ENCODE measurements at regions not wholly inside any gene's neighbourhood (a gene's known extent, or its start where the extent isn't known, plus 50 kb on each side); places are given as distances from the start of the nearest gene placed in this dataset.

DNA sequence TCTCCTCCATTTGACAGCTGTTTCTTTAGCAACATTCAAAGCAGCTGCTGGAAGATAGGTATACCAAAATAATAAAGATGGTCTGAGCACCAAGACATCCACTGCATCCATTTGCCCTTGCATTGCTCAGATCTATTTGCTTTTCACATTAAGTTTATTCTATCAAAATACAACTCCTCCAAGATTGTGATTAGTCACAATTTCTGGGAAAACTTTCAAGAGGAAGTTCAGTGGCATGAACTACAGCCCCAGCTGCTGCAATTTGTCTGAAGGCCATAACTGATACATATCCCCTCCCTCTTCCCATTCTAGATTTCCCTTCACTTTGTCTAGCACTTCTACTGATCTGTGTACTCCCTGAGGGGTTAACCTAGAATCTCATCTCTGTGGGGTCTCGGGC, 117.5 kb upstream of the CEP126 start:
- no peaks in the 10 kb centered on the region for H3K79me2 ChIP-seq (ENCODE audit: insufficient read depth, low read length)
- H3K23me2 ChIP-seq (ENCODE audit: insufficient read length, low read depth, low read length, poor library complexity, severe bottlenecking), result no peaks in the 10 kb centered on the region
- DNase-seq, result no peak
- H3T11ph ChIP-seq (ENCODE audit: low read length), result no peak overlapping the region
- Mint-ChIP-seq H3K4me3 (no peak overlapping the region), H3K4me1 (peaks cover 13 to 15% of the 10 kb centered on the region in 2 experiments), H3K9me3 (peaks cover 0 to 4% of the 10 kb centered on the region in 2 experiments; a peak in 1 of 5 replicates), H3K27ac (no peak overlapping the region; a peak in 1 of 7 replicates), H3K36me3 (ENCODE audit: insufficient read depth in 1 of 3, low read depth in 3 of 3) (no peaks in the 10 kb centered on the region), H3K27me3 (ENCODE audit: low read depth) (no peaks in the 10 kb centered on the region)
- H4K91ac ChIP-seq (ENCODE audit: insufficient read length, low read depth, low read length), result no peak overlapping the region
- H3K9me3 ChIP-seq (ENCODE audit: control insufficient read depth, low read depth, low read length), result no peaks in the 10 kb centered on the region
- H3K27ac ChIP-seq (ENCODE audit: insufficient read length, low read depth, low read length), result no peak overlapping the region
- no peaks in the 10 kb centered on the region for H3K79me1 ChIP-seq (ENCODE audit: insufficient read depth, low read depth, low read length, poor library complexity, severe bottlenecking)
- H3K23ac ChIP-seq (ENCODE audit: insufficient read length, low read depth, low read length), result no peak overlapping the region
- no peak overlapping the region for H2AK5ac ChIP-seq (ENCODE audit: insufficient read length, low read length)
- H2BK15ac ChIP-seq (ENCODE audit: low read depth, low read length), result no peak overlapping the region
- H3K56ac ChIP-seq (ENCODE audit: insufficient read length, low read depth, low read length), result no peak overlapping the region
- TF ChIP-seq, protein P1, sequence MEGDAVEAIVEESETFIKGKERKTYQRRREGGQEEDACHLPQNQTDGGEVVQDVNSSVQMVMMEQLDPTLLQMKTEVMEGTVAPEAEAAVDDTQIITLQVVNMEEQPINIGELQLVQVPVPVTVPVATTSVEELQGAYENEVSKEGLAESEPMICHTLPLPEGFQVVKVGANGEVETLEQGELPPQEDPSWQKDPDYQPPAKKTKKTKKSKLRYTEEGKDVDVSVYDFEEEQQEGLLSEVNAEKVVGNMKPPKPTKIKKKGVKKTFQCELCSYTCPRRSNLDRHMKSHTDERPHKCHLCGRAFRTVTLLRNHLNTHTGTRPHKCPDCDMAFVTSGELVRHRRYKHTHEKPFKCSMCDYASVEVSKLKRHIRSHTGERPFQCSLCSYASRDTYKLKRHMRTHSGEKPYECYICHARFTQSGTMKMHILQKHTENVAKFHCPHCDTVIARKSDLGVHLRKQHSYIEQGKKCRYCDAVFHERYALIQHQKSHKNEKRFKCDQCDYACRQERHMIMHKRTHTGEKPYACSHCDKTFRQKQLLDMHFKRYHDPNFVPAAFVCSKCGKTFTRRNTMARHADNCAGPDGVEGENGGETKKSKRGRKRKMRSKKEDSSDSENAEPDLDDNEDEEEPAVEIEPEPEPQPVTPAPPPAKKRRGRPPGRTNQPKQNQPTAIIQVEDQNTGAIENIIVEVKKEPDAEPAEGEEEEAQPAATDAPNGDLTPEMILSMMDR (conservative IDR thresholded peaks at IDR 0.05), result no peak
- H3K4me1 ChIP-seq (ENCODE audit: insufficient read depth, low read length), result peaks cover 3% of the 10 kb centered on the region; the same call in 1 of the 2 replicates
- no peak overlapping the region for H3K14ac ChIP-seq (ENCODE audit: insufficient read depth, low read length)
- no peaks in the 10 kb centered on the region for H3K27me3 ChIP-seq (ENCODE audit: insufficient read depth, low read length)
- H4K8ac ChIP-seq (replicated peaks; ENCODE audit: insufficient read length, low read depth, low read length), result no peak overlapping the region
- H2BK5ac ChIP-seq (ENCODE audit: insufficient read length, low read length), result no peak overlapping the region
- no CpG with 5 or more reads among the region's 1 CpG for WGBS (ENCODE audit: extremely low coverage, insufficient read length, low lambda C conversion rate)
- no peak overlapping the region for H3K4ac ChIP-seq (ENCODE audit: low read depth, low read length)
- no peak overlapping the region for H2BK120ac ChIP-seq (ENCODE audit: low read depth, low read length, poor library complexity, severe bottlenecking)
- no peaks in the 10 kb centered on the region for H4K20me1 ChIP-seq (ENCODE audit: control insufficient read depth, insufficient read depth, insufficient read length)
- H2BK12ac ChIP-seq (ENCODE audit: insufficient read length, low read depth, low read length), result no peak overlapping the region
- no peak overlapping the region for H3K18ac ChIP-seq (ENCODE audit: insufficient read length, low read depth, low read length)
- H4K5ac ChIP-seq (ENCODE audit: insufficient read length, low read depth, low read length), result no peak overlapping the region
- H3K4me2 ChIP-seq (ENCODE audit: insufficient read depth, insufficient read length, low read length), result no peak overlapping the region
- H2BK20ac ChIP-seq (ENCODE audit: low read depth, low read length, poor library complexity, severe bottlenecking), result no peak overlapping the region
- no peak overlapping the region for H3K9ac ChIP-seq (ENCODE audit: extremely low read depth, insufficient read length, low read length)
- no peak overlapping the region for H2AFZ ChIP-seq (ENCODE audit: low read length)

Data from H9 (cell line).